HG03066 (cell line): ENCODE measurements at regions not wholly inside any gene's neighbourhood (a gene's known extent, or its start where the extent isn't known, plus 50 kb on each side); places are given as distances from the start of the nearest gene placed in this dataset.
"Not testable (repeated sequence)": the region's sequence is repeated elsewhere in the genome, so short reads cannot be mapped to it uniquely, and the experiment has no call there.

Experiments used
- ATAC-seq: cut with Tn5 transposase; IDR thresholded peaks from one replicate; pipeline ENCODE4 v1.9.1; 2021; ENCODE audit warnings: low read depth; ENCODE audit not compliant: unreplicated experiment

DNA sequence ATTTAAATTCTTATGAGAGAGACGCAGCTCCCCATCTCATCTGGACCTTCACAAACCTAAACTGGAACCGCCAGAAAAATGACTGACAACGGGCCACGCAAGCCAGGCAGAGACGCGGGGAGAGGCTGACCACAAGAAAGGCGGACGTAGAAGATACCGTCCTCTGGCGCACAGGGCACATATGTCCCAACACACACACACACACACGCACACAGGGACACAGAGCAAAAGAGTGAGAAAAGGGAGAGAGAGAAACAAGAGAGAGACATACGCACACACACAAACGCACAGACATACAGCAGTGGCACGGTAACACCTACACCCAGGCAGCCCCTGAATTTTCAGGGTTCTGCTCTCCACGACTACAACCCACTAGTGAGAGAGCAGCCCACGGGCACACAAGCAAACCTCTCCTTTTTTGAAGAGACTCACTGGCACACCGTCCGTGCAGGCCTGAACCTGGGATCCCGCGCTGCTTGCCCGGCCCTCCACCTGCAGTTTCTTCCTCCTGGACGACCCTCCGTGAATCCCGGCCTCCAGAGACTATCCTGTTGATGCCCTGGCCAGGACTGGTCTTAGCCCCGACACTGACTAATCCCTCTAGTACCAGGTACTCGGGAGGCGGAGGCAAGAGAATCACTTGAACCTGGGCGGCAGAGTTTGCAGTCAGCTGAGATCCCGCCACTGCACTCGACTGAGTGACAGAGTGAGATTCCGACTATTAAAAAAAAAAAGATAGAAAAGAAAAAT is 156.5 kb upstream of the ZNF337 start:
- ATAC-seq: not testable (repeated sequence)

- ATAC-seq: not testable (repeated sequence)
Observed at GRCh38 chr20:25850133-25850532, 153.5 kb upstream of the ZNF337 start.

DNA sequence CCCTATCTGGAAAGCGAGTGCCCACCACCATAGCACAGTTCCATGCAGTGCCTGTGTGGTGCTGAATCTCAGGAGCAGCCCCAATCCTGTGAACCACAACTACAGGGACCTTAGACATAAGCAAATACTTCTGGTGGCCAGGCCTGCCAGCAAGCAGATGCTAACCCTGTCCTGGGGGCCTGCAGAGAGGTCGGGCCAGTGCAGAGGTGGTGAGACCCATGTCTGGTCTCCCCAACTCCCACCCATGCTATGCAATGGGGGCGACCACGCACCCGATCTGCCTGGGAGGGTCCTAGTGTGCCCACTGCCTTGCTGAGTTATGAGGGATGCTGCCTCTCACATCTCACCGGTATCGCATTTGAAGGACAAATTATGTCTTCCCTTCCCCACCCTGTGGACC is 151.6 kb upstream of the ZNF337 start:
- no peak for ATAC-seq

GRCh38 chr20:25844640-25845039 is 148.0 kb upstream of the ZNF337 start:
- ATAC-seq: not testable (repeated sequence)

- ATAC-seq: not testable (repeated sequence)
Observed at GRCh38 chr20:25813511-25813910, 116.9 kb upstream of the ZNF337 start.

GRCh38 chr20:25798174-25798993 is 101.7 kb upstream of the ZNF337 start:
- not testable (repeated sequence) for ATAC-seq

GRCh38 chr20:25797062-25797461 is 100.4 kb upstream of the ZNF337 start:
- ATAC-seq: not testable (repeated sequence)

DNA sequence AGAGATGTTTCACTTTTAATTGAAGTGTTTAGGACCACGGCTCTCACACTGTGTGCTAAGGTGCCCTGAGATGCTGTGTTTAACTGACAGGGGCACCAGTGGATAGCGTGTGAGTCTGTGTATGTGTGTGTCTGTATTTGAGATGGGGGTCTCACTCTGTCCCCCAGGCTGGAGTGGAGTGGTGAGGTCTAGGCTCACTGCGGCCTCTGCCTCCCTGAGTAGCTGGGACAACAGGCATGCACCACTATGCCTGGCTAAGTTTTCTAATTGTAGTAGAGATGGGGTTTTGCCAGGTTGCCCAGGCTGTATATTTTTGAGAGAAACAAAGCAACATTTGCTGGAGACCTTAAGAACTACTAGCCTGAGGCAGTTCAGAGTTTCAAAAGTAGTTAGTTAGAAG is 80.6 kb upstream of the ZNF337 start:
- ATAC-seq: not testable (repeated sequence)

GRCh38 chr20:25774711-25775110 is 78.1 kb upstream of the ZNF337 start:
- not testable (repeated sequence) for ATAC-seq

DNA sequence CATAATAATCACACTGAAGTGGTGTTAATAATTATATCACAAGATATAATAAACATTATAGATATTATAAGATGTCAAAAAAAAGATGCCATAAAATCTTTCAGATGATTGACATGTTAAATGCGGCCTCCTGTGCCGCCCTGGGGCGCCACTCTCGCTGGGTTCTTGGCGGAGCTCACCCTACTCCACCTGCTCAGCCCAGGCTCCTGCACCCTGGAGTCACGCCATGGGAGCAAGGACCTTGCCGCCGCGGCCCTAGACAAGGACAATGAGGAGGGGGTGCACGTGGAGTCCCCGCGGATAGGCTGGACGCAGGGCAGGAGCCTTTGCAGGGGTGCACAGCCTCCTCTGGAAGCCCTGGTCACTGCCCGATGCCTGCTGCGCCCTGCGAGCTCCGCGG is 77.5 kb upstream of the ZNF337 start:
- not testable (repeated sequence) for ATAC-seq

- ATAC-seq: not testable (repeated sequence)
Observed at GRCh38 chr20:25772437-25772836, 75.8 kb upstream of the ZNF337 start.

DNA sequence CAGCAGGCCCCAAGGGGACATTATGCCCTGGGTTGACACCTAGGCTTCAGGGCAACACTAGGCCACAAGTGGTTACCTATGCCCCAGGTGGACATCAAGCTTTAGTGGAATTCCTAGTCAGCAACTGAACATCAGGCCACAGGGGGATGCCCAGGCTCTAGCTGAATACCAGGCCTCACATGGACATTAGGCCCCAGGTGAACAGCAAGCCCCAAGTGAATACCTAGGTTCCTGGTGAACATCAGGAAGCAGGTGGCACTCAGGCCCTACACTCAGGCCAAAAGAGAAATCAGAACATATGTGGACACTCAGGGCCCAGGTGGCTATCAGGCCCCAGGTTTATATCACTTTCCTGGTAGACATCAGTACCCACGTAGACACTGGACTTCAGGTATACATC is 75.2 kb upstream of the ZNF337 start:
- not testable (repeated sequence) for ATAC-seq

DNA sequence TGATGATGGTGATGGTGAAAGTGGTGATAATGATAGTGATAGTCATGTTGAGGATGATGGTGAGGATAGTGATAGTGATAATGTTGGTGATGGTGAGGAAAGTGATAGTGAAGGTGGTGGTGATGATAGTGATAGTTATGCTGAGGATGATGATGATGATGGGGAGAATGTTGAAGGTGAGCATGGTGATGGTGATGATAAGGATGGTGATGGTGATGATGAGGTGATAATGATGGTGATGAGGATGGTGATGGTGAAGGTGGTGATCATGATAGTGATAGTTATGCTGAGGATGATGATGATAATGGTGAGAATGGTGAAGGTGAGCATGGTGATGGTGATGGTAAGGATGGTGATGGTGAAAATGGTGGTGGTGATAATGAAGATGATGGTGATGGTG is 64.9 kb upstream of the ZNF337 start:
- no peak for ATAC-seq

DNA sequence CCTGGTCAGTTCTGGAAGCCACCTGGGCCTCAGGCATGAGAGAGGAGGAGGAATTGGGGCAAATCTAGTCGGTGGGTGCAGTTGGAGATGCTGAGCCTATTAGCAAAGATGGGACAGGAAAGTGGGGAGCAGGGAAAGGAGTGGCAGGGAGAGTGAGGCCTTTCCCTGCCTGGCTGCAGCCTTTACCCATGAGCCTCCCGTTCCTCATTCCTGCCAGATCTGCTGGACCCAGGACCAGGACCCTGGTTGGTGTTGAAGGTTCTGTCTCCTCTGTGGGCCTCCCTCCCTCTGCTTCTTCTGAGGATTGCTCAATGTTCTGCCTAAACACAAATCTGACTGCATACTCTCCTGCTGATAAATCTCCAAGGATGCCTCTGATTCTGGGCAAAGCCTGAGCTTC is 64.4 kb upstream of the ZNF337 start:
- not testable (repeated sequence) for ATAC-seq

- ATAC-seq: peak; percentile 85
Observed at GRCh38 chr20:25750765-25751696, 54.4 kb upstream of the ZNF337 start.

- no peak for ATAC-seq
Observed at GRCh38 chr20:25750220-25750764, 53.6 kb upstream of the ZNF337 start.

DNA sequence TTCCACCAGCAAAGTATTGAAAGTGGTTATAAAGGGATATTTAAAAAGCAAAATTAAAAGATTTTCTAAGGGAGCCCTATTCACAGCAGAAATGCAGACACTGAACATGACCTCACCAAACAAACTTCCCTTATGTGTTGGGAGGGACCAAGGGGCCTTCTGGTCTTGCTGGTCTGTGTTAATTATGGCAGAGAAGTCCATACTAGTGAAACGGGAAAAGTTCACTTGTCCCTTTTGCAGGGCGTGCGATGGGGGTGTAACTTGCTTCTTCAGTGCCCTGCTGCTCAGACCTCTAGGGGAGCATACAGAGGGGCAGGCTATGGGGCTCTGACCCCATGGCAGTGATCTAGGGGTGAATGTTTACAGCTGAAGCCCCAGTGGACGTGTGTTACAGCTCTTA is 53.0 kb upstream of the ZNF337 start:
- ATAC-seq: no peak
